GM12872 (cell line): ENCODE measurements at regions not wholly inside any gene's neighbourhood (a gene's known extent, or its start where the extent isn't known, plus 50 kb on each side); places are given as distances from the start of the nearest gene placed in this dataset.

Experiments used
- TF ChIP-seq, protein P1 (sequence below): IDR thresholded peaks from 3 replicates; pipeline ENCODE4 v1.5.1; 2011; ENCODE audit warnings: low read depth, mild to moderate bottlenecking, low read length, moderate library complexity; ENCODE audit not compliant: insufficient read depth

DNA sequence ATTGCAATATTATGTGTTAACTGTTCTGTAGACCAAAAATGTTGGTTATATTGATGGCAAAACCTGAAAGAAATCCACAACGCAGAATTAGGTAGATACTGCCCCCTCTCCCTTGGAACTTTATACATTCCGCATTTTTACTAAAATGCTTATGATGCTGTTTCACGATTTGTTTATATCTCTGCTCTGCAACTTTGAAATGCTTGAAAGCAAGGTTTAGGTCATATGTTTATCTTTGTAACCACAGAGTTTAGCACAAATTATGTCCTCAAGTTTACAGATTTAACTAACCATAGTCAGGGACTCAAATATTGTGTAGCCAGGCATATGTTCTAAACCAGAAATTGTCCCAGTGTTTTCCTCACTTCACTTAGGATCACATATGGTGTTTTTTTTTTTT lies 66.1 kb upstream of the H2AZ1 start:
- TF ChIP-seq, protein P1, sequence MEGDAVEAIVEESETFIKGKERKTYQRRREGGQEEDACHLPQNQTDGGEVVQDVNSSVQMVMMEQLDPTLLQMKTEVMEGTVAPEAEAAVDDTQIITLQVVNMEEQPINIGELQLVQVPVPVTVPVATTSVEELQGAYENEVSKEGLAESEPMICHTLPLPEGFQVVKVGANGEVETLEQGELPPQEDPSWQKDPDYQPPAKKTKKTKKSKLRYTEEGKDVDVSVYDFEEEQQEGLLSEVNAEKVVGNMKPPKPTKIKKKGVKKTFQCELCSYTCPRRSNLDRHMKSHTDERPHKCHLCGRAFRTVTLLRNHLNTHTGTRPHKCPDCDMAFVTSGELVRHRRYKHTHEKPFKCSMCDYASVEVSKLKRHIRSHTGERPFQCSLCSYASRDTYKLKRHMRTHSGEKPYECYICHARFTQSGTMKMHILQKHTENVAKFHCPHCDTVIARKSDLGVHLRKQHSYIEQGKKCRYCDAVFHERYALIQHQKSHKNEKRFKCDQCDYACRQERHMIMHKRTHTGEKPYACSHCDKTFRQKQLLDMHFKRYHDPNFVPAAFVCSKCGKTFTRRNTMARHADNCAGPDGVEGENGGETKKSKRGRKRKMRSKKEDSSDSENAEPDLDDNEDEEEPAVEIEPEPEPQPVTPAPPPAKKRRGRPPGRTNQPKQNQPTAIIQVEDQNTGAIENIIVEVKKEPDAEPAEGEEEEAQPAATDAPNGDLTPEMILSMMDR, result no peak

DNA sequence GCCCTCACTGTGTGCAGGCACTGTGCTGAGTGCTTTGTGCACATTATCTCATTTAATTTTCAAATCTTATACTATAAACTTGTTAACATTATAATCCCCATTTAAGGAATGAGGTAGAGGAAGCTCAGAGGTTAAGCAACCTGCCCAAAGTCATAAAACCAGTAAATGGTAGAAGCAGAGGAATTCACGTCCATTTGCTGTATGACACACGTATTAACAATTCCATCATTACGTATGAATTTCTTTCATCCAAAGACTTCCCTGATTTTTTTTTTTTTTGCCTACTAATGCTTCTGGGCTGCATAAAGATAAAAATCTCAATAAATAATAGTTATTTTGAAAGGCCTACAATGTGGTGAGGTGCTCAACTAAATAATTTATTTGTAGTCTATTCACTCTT lies 64.5 kb upstream of the H2AZ1 start:
- TF ChIP-seq, protein P1, result no peak

DNA sequence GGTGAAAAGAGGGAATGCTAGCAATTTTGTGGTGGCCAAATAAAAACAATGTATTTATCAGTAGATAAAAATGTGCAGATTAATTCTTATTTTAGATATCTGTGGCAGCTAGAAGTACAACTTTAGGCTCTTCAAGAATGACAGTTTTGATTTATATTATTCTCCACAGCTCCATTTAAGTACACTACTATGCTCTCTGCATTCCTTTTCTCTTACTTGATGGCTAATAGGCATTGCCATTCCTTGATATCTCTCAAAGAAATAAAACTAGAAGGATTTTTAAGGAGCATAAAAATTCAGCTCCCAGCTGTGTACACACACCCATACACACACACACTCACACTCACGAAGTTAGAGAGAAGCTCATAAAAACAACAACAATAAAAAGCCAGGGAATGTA lies 59.4 kb upstream of the H2AZ1 start:
- TF ChIP-seq, protein P1, result no peak

DNA sequence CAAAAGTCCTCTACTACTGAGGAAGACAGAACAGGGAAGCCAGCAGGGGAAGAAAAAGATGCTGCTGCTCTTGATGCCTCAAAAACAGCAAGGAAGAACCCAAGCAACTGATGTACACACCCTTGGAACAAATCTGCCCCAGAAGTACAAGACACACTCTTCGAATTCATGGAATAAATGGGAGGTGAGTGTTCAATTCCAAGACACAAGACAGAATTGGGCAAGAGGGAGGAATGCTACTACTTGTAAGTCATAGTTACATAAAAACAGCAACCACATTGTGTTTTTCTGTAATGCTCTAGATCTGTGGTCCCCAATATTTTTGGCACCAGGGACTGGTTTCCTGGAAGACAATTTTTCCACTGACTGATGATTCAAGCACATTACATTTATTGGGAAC lies 58.0 kb upstream of the H2AZ1 start:
- TF ChIP-seq, protein P1, result no peak
